ENCODE measurements at regions not wholly inside any gene's neighbourhood (a gene's known extent, or its start where the extent isn't known, plus 50 kb on each side); places are given as distances from the start of the nearest gene placed in this dataset.

GRCh38 chr11:89660234-89660633 is 49.9 kb upstream of the TRIM77 start:
- TF ChIP-seq CTCF (IDR thresholded peaks at IDR 0.05), result no peak
- TF ChIP-seq REST (IDR thresholded peaks at IDR 0.05; ENCODE audit: insufficient read depth in 1 of 2, low read depth in 2 of 2, low read length in 1 of 2), result no peak
- no peak for TF ChIP-seq POLR2AphosphoS5 (IDR thresholded peaks at IDR 0.05; ENCODE audit: low read depth, low read length)
- no peak for TF ChIP-seq SIN3A (IDR thresholded peaks at IDR 0.05; ENCODE audit: borderline replicate concordance, insufficient read depth, low read depth, low read length)

All from Panc1 (cell line).